ENCODE measurements at regions not wholly inside any gene's neighbourhood (a gene's known extent, or its start where the extent isn't known, plus 50 kb on each side); places are given as distances from the start of the nearest gene placed in this dataset.

DNA sequence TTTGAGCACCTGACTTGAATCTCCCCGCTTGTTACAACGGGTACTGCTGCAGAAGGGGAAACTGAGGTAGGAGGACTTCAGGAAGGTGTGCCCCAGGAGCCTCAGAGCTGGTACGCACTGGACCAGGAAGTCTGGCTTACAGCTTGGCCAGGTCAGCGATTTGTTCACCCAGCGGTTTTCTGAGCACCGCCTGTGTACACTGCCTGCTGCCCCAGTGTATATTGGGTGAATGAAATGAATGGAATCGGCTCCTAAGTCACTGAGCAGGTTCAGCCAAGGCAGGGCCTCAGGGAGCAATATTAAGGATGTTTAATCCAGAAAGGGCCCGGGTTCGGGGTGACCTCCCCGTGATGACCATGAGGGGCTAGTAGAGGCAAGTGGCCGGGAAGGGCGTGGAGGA lies 164.0 kb upstream of the CIBAR2 start:
- Histone ChIP-seq H3K36me3 (ENCODE audit: low read depth) (no peaks in the 10 kb centered on the region), H3K4me2 (ENCODE audit: unreplicated experiment) (no peak overlapping the region), H3K27ac (no peak overlapping the region), H3K79me2 (ENCODE audit: insufficient read depth) (peaks cover 74% of the 10 kb centered on the region), H3K4me3 (no peak overlapping the region), H3F3A (ENCODE audit: insufficient read depth) (no peaks in the 10 kb centered on the region), H3K9ac (no peak overlapping the region), H3K9me3 (ENCODE audit: low read depth) (no peaks in the 10 kb centered on the region), H2AFZ (no peak overlapping the region), H3K27me3 (replicated peaks; ENCODE audit: insufficient read depth) (no peaks in the 10 kb centered on the region), H4K20me1 (ENCODE audit: insufficient read depth) (no peaks in the 10 kb centered on the region; the same call in 1 of the 2 replicates), H3K9me2 (ENCODE audit: insufficient read depth) (no peaks in the 10 kb centered on the region), H3K4me1 (ENCODE audit: insufficient read depth) (no peaks in the 10 kb centered on the region)
- no peak for DNase-seq
- WGBS, 2 experiments (ENCODE audit: low coverage in 1 of 2, low lambda C conversion rate in 2 of 2, missing lambda C conversion rate in 2 of 2), result 95% methylated on average over 11 to 12 of the region's 12 CpGs
- TF ChIP-seq EZH2 (IDR thresholded peaks at IDR 0.05; ENCODE audit: insufficient read depth, poor library complexity, severe bottlenecking) (no peak), EZH2phosphoT487 (IDR thresholded peaks at IDR 0.05; ENCODE audit: insufficient read depth, low read depth) (no peak)
- in situ Hi-C loops (cut with MboI), result no loop called here

GRCh38 chr16:85276721-85277120 lies 164.4 kb upstream of the CIBAR2 start:
- in situ Hi-C loops (cut with MboI), result no loop called here
- Histone ChIP-seq H2AFZ (no peak overlapping the region), H3K36me3 (ENCODE audit: low read depth) (no peaks in the 10 kb centered on the region), H3K4me2 (ENCODE audit: unreplicated experiment) (no peak overlapping the region), H4K20me1 (ENCODE audit: insufficient read depth) (no peaks in the 10 kb centered on the region; the same call in 1 of the 2 replicates), H3K9me2 (ENCODE audit: insufficient read depth) (no peaks in the 10 kb centered on the region), H3K27me3 (replicated peaks; ENCODE audit: insufficient read depth) (no peaks in the 10 kb centered on the region), H3K4me3 (no peak overlapping the region), H3F3A (ENCODE audit: insufficient read depth) (no peaks in the 10 kb centered on the region), H3K9me3 (ENCODE audit: low read depth) (no peaks in the 10 kb centered on the region), H3K4me1 (ENCODE audit: insufficient read depth) (no peaks in the 10 kb centered on the region), H3K79me2 (ENCODE audit: insufficient read depth) (peaks cover 76% of the 10 kb centered on the region), H3K27ac (no peak overlapping the region), H3K9ac (no peak overlapping the region)
- 85 to 92% methylated on average over 7 to 10 of the region's 10 CpGs for WGBS, 2 experiments (ENCODE audit: low coverage in 1 of 2, low lambda C conversion rate in 2 of 2, missing lambda C conversion rate in 2 of 2)
- no peak for DNase-seq
- TF ChIP-seq EZH2 (IDR thresholded peaks at IDR 0.05; ENCODE audit: insufficient read depth, poor library complexity, severe bottlenecking), result no peak
- no peak for TF ChIP-seq EZH2phosphoT487 (IDR thresholded peaks at IDR 0.05; ENCODE audit: insufficient read depth, low read depth)

GRCh38 chr16:85278839-85279238 lies 166.6 kb upstream of the CIBAR2 start:
- H3K36me3 ChIP-seq (ENCODE audit: low read depth), result no peaks in the 10 kb centered on the region
- no peak overlapping the region for H3K27ac ChIP-seq
- H3K9me2 ChIP-seq (ENCODE audit: insufficient read depth), result no peaks in the 10 kb centered on the region
- H3K79me2 ChIP-seq (ENCODE audit: insufficient read depth), result peaks cover 77% of the 10 kb centered on the region
- no peaks in the 10 kb centered on the region for H3K9me3 ChIP-seq (ENCODE audit: low read depth)
- no peak overlapping the region for H3K9ac ChIP-seq
- 83 to 85% methylated on average over 11 of the region's 11 CpGs for WGBS, 2 experiments (ENCODE audit: low coverage in 1 of 2, low lambda C conversion rate in 2 of 2, missing lambda C conversion rate in 2 of 2)
- H3K27me3 ChIP-seq (replicated peaks; ENCODE audit: insufficient read depth), result no peaks in the 10 kb centered on the region
- no peak overlapping the region for H2AFZ ChIP-seq
- DNase-seq, result no peak
- no peaks in the 10 kb centered on the region; the same call in 1 of the 2 replicates for H4K20me1 ChIP-seq (ENCODE audit: insufficient read depth)
- no peak for TF ChIP-seq EZH2 (IDR thresholded peaks at IDR 0.05; ENCODE audit: insufficient read depth, poor library complexity, severe bottlenecking)
- no peak for TF ChIP-seq EZH2phosphoT487 (IDR thresholded peaks at IDR 0.05; ENCODE audit: insufficient read depth, low read depth)
- in situ Hi-C loops (cut with MboI), result no loop called here
- no peaks in the 10 kb centered on the region for H3F3A ChIP-seq (ENCODE audit: insufficient read depth)
- H3K4me2 ChIP-seq (ENCODE audit: unreplicated experiment), result no peak overlapping the region
- no peak overlapping the region for H3K4me3 ChIP-seq
- H3K4me1 ChIP-seq (ENCODE audit: insufficient read depth), result no peaks in the 10 kb centered on the region

DNA sequence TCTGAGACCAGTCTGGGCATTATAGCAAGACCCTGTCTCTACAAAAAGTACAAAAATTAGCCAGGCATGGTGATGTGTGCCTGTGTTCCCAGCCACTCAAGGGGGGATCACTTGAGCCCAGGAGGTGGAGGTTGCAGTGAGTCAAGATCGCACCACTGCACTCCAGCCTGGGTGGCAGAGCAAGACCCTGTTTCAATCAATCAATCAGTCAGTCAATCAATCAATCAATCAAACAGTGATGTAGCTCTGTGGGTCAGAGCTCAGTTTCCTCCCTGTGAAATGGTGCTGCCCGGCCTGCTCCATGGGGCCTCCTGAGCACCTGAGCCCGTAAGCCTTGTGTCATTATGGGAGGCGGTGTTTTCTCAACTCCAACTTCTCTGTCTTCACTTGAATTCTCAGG lies 167.1 kb upstream of the CIBAR2 start:
- no peak for TF ChIP-seq EZH2phosphoT487 (IDR thresholded peaks at IDR 0.05; ENCODE audit: insufficient read depth, low read depth)
- TF ChIP-seq EZH2 (IDR thresholded peaks at IDR 0.05; ENCODE audit: insufficient read depth, poor library complexity, severe bottlenecking), result no peak
- Histone ChIP-seq H3K4me3 (no peak overlapping the region), H4K20me1 (ENCODE audit: insufficient read depth) (no peaks in the 10 kb centered on the region; the same call in 1 of the 2 replicates), H3K9me2 (ENCODE audit: insufficient read depth) (no peaks in the 10 kb centered on the region), H2AFZ (no peak overlapping the region), H3F3A (ENCODE audit: insufficient read depth) (no peaks in the 10 kb centered on the region), H3K4me2 (ENCODE audit: unreplicated experiment) (no peak overlapping the region), H3K36me3 (ENCODE audit: low read depth) (no peaks in the 10 kb centered on the region), H3K4me1 (ENCODE audit: insufficient read depth) (no peaks in the 10 kb centered on the region), H3K79me2 (ENCODE audit: insufficient read depth) (peaks cover 82% of the 10 kb centered on the region), H3K27me3 (replicated peaks; ENCODE audit: insufficient read depth) (no peaks in the 10 kb centered on the region), H3K27ac (no peak overlapping the region), H3K9me3 (ENCODE audit: low read depth) (no peaks in the 10 kb centered on the region), H3K9ac (no peak overlapping the region)
- in situ Hi-C loops (cut with MboI), result no loop called here
- DNase-seq, result no peak
- 72 to 73% methylated on average over 4 of the region's 4 CpGs for WGBS, 2 experiments (ENCODE audit: low coverage in 1 of 2, low lambda C conversion rate in 2 of 2, missing lambda C conversion rate in 2 of 2)
